ENCODE measurements at regions not wholly inside any gene's neighbourhood (a gene's known extent, or its start where the extent isn't known, plus 50 kb on each side); places are given as distances from the start of the nearest gene placed in this dataset.

GRCh38 chr20:40368876-40369275 is 320.2 kb downstream of the MAFB start:
- no peaks in the 10 kb centered on the region for H3K36me3 ChIP-seq (ENCODE audit: control insufficient read depth in 2 of 3, insufficient read depth in 3 of 3, low read length in 3 of 3)
- ChIA-PET CTCF (no interaction called here), POLR2A (no interaction called here)
- Mint-ChIP-seq H3K27me3 (peaks cover 0 to 10% (median 5%) of the 10 kb centered on the region in 5 donors), H3K4me1 (no peaks in the 10 kb centered on the region), H3K4me3 (no peak overlapping the region), H3K27ac (no peak overlapping the region), H3K36me3 (no peaks in the 10 kb centered on the region), H3K9me3 (peaks cover 0 to 7% (median 0%) of the 10 kb centered on the region in 11 donors)
- DNase-seq, result no peak
- no peak overlapping the region for H3K4me3 ChIP-seq (ENCODE audit: low read length)
- H3K27ac ChIP-seq (ENCODE audit: low read depth, low read length), result no peak overlapping the region
- H3K4me1 ChIP-seq (ENCODE audit: control insufficient read depth in 2 of 2, insufficient read depth in 2 of 2, low read length in 2 of 2), result no peaks in the 10 kb centered on the region
- intact Hi-C loops (cut with micrococcal nuclease), result no loop called here
- H3K27me3 ChIP-seq (ENCODE audit: control insufficient read depth in 2 of 2, insufficient read depth in 2 of 2, low read length in 2 of 2), result no peaks in the 10 kb centered on the region
- H3K9me3 ChIP-seq (ENCODE audit: control insufficient read depth in 2 of 3, low read length in 3 of 3), result no peaks in the 10 kb centered on the region
- no peak for ATAC-seq

GRCh38 chr20:40361916-40362315 is 327.1 kb downstream of the MAFB start:
- no peak overlapping the region for H3K27ac Mint-ChIP-seq
- ATAC-seq (no peak), DNase-seq (no peak)
- H3K36me3 Mint-ChIP-seq, result no peaks in the 10 kb centered on the region
- intact Hi-C loops (cut with micrococcal nuclease), result no loop called here
- H3K27me3 ChIP-seq (ENCODE audit: control insufficient read depth in 2 of 2, insufficient read depth in 2 of 2, low read length in 2 of 2), result no peaks in the 10 kb centered on the region
- peaks cover 0 to 1% (median 0%) of the 10 kb centered on the region in 7 donors for H3K4me1 Mint-ChIP-seq
- peaks cover 0 to 16% (median 6%) of the 10 kb centered on the region in 11 donors for H3K9me3 Mint-ChIP-seq
- H3K4me3 ChIP-seq (ENCODE audit: low read length), result no peak overlapping the region
- H3K9me3 ChIP-seq (ENCODE audit: control insufficient read depth in 2 of 3, low read length in 3 of 3), result no peaks in the 10 kb centered on the region
- no peaks in the 10 kb centered on the region for H3K4me1 ChIP-seq (ENCODE audit: control insufficient read depth in 2 of 2, insufficient read depth in 2 of 2, low read length in 2 of 2)
- POLR2A ChIA-PET, result no interaction called here
- peaks cover 2 to 15% (median 13%) of the 10 kb centered on the region in 5 donors for H3K27me3 Mint-ChIP-seq
- H3K36me3 ChIP-seq (ENCODE audit: control insufficient read depth in 2 of 3, insufficient read depth in 3 of 3, low read length in 3 of 3), result no peaks in the 10 kb centered on the region
- CTCF ChIA-PET, result no interaction called here
- no peak overlapping the region for H3K4me3 Mint-ChIP-seq
- no peak overlapping the region for H3K27ac ChIP-seq (ENCODE audit: low read depth, low read length)

GRCh38 chr20:40359131-40359912 is 329.7 kb downstream of the MAFB start:
- no peak for ATAC-seq
- Histone ChIP-seq H3K4me3 (ENCODE audit: low read length) (no peak overlapping the region), H3K4me1 (ENCODE audit: control insufficient read depth in 2 of 2, insufficient read depth in 2 of 2, low read length in 2 of 2) (no peaks in the 10 kb centered on the region), H3K9me3 (ENCODE audit: control insufficient read depth in 2 of 3, low read length in 3 of 3) (no peaks in the 10 kb centered on the region), H3K27me3 (ENCODE audit: control insufficient read depth in 2 of 2, insufficient read depth in 2 of 2, low read length in 2 of 2) (no peaks in the 10 kb centered on the region), H3K27ac (ENCODE audit: low read depth, low read length) (no peak overlapping the region), H3K36me3 (ENCODE audit: control insufficient read depth in 2 of 3, insufficient read depth in 3 of 3, low read length in 3 of 3) (no peaks in the 10 kb centered on the region)
- Mint-ChIP-seq H3K4me1 (peaks cover 0 to 1% (median 0%) of the 10 kb centered on the region in 7 donors), H3K9me3 (peaks cover 0 to 13% (median 0%) of the 10 kb centered on the region in 11 donors), H3K4me3 (no peak overlapping the region), H3K36me3 (no peaks in the 10 kb centered on the region), H3K27me3 (peaks cover 2 to 18% (median 9%) of the 10 kb centered on the region in 5 donors), H3K27ac (no peak overlapping the region)
- no peak for DNase-seq
- ChIA-PET CTCF (no interaction called here), POLR2A (no interaction called here)
- intact Hi-C loops (cut with micrococcal nuclease), result no loop called here

- Histone ChIP-seq H3K27ac (ENCODE audit: low read depth, low read length) (no peak overlapping the region), H3K36me3 (ENCODE audit: control insufficient read depth in 2 of 3, insufficient read depth in 3 of 3, low read length in 3 of 3) (no peaks in the 10 kb centered on the region), H3K4me1 (ENCODE audit: control insufficient read depth in 2 of 2, insufficient read depth in 2 of 2, low read length in 2 of 2) (no peaks in the 10 kb centered on the region), H3K4me3 (ENCODE audit: low read length) (no peak overlapping the region), H3K9me3 (ENCODE audit: control insufficient read depth in 2 of 3, low read length in 3 of 3) (no peaks in the 10 kb centered on the region), H3K27me3 (ENCODE audit: control insufficient read depth in 2 of 2, insufficient read depth in 2 of 2, low read length in 2 of 2) (no peaks in the 10 kb centered on the region)
- CTCF ChIA-PET, result no interaction called here
- intact Hi-C loops (cut with micrococcal nuclease), result no loop called here
- no peaks in the 10 kb centered on the region for H3K36me3 Mint-ChIP-seq
- H3K4me1 Mint-ChIP-seq, result peaks cover 0 to 1% (median 0%) of the 10 kb centered on the region in 7 donors
- DNase-seq (no peak), ATAC-seq (no peak)
- POLR2A ChIA-PET, result no interaction called here
- H3K27me3 Mint-ChIP-seq, result peaks cover 0 to 11% (median 5%) of the 10 kb centered on the region in 5 donors
- no peak overlapping the region for H3K4me3 Mint-ChIP-seq
- no peak overlapping the region for H3K27ac Mint-ChIP-seq
- peaks cover 0 to 15% (median 0%) of the 10 kb centered on the region in 11 donors for H3K9me3 Mint-ChIP-seq
Measured at GRCh38 chr20:40354880-40355279, 334.2 kb downstream of the MAFB start.

DNA sequence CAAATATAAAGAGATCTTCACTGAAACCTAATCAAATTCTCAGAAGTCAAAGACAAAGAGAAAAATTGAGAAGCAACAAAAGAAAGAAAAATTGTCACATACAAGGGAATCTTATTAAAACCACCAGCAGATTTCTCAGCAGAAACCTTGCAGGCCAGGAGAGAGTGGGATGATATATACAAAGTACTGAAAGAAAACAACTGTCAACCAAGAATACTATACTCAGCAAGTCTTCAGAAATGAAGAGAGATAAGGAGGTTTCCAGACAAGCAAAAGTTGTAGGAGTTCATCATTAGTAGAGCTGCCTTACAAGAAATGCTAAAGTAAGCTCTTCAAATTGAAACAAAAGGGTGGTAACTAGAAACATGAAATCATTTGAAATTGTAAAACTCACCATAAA is 345.6 kb downstream of the MAFB start:
- ATAC-seq (no peak), DNase-seq (no peak)
- Mint-ChIP-seq H3K4me3 (no peak overlapping the region), H3K27ac (no peak overlapping the region), H3K27me3 (peaks cover 0 to 23% (median 11%) of the 10 kb centered on the region in 5 donors), H3K9me3 (peaks cover 5 to 62% (median 24%) of the 10 kb centered on the region in 11 donors), H3K4me1 (peaks cover 0 to 2% (median 0%) of the 10 kb centered on the region in 7 donors), H3K36me3 (peaks cover 0 to 8% (median 0%) of the 10 kb centered on the region in 5 donors)
- H3K4me1 ChIP-seq (ENCODE audit: control insufficient read depth in 2 of 2, insufficient read depth in 2 of 2, low read length in 2 of 2), result no peaks in the 10 kb centered on the region
- H3K27me3 ChIP-seq (ENCODE audit: control insufficient read depth in 2 of 2, insufficient read depth in 2 of 2, low read length in 2 of 2), result no peaks in the 10 kb centered on the region
- intact Hi-C loops (cut with micrococcal nuclease), result no loop called here
- no peak overlapping the region for H3K4me3 ChIP-seq (ENCODE audit: low read length)
- ChIA-PET CTCF (no interaction called here), POLR2A (no interaction called here)
- peaks cover 0 to 13% (median 0%) of the 10 kb centered on the region in 3 experiments for H3K9me3 ChIP-seq (ENCODE audit: control insufficient read depth in 2 of 3, low read length in 3 of 3)
- H3K36me3 ChIP-seq (ENCODE audit: control insufficient read depth in 2 of 3, insufficient read depth in 3 of 3, low read length in 3 of 3), result no peaks in the 10 kb centered on the region
- H3K27ac ChIP-seq (ENCODE audit: low read depth, low read length), result no peak overlapping the region

DNA sequence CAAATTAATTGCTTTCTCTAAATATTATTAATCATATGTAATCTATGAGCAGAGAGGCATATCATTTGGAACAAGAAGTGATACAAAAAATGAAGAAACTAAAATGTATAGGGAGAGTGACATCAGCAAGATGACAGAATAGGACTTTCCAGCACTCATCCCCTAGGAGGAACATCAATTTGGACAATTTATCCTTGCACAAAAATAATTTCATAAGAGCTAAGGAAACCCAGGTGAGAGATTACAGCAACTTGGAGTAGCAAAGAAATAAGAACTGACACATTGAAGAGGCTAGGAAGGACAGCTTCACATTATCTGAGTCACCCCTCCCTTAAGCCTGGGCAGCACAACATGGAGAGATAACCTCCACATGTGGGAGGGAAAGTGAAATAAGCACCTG is 347.5 kb downstream of the MAFB start:
- Histone ChIP-seq H3K27me3 (ENCODE audit: control insufficient read depth in 2 of 2, insufficient read depth in 2 of 2, low read length in 2 of 2) (no peaks in the 10 kb centered on the region), H3K9me3 (ENCODE audit: control insufficient read depth in 2 of 3, low read length in 3 of 3) (peaks cover 0 to 13% (median 0%) of the 10 kb centered on the region in 3 experiments), H3K27ac (ENCODE audit: low read depth, low read length) (no peak overlapping the region), H3K36me3 (ENCODE audit: control insufficient read depth in 2 of 3, insufficient read depth in 3 of 3, low read length in 3 of 3) (no peaks in the 10 kb centered on the region), H3K4me1 (ENCODE audit: control insufficient read depth in 2 of 2, insufficient read depth in 2 of 2, low read length in 2 of 2) (no peaks in the 10 kb centered on the region), H3K4me3 (ENCODE audit: low read length) (no peak overlapping the region)
- Mint-ChIP-seq H3K9me3 (peaks cover 5 to 54% (median 22%) of the 10 kb centered on the region in 11 donors), H3K4me3 (no peak overlapping the region), H3K27me3 (peaks cover 0 to 28% (median 17%) of the 10 kb centered on the region in 5 donors), H3K27ac (no peak overlapping the region), H3K36me3 (peaks cover 0 to 13% (median 0%) of the 10 kb centered on the region in 5 donors), H3K4me1 (peaks cover 0 to 2% (median 0%) of the 10 kb centered on the region in 7 donors)
- CTCF ChIA-PET, result no interaction called here
- no peak for ATAC-seq
- no peak for DNase-seq
- POLR2A ChIA-PET, result no interaction called here
- intact Hi-C loops (cut with micrococcal nuclease), result no loop called here

All from naive thymus-derived CD4-positive, alpha-beta T cell (primary cell).